PC-3 (cell line): ENCODE measurements at regions not wholly inside any gene's neighbourhood (a gene's known extent, or its start where the extent isn't known, plus 50 kb on each side); places are given as distances from the start of the nearest gene placed in this dataset.

Source experiments
- ATAC-seq: fragments of 200-7000 bp; cut with Tn5 transposase; 2 replicates; pipeline ENCODE4 v1.9.1; 2020; ENCODE audit warnings: mild to moderate bottlenecking, moderate library complexity
- BruUV-seq: library from RNA; stranded (reverse); fragments of 400-500 nt; replicated peaks from 2 replicates; lab custom pipeline; 2021; lab: Mats Ljungman, UMichigan
- CTCF ChIA-PET: fragments of 300-600 bp; sonication (Branson Sonifier 250); formaldehyde crosslinking; loops from one replicate; lab custom pipeline; 2022; ENCODE audit warnings: antibody characterized with exemption; lab: Charles Lee
- POLR2A ChIA-PET: fragments of 300-600 bp; sonication (Branson Sonifier 250); formaldehyde crosslinking; loops from one replicate; lab custom pipeline; 2022; ENCODE audit warnings: antibody characterized with exemption; ENCODE audit not compliant: unreplicated experiment; lab: Charles Lee
- DNase-seq: peaks from one replicate; pipeline ENCODE4 v3.0.0-alpha.2; 2015
- H2AFZ ChIP-seq: fragments of 300-600 bp; sonication (generic); 2 replicates; pipeline ENCODE4 v1.6.0; 2016; ENCODE audit warnings: antibody characterized with exemption, low read length
- H3F3A ChIP-seq: fragments of 300-600 bp; sonication (generic); one replicate; pipeline ENCODE4 v1.6.0; 2017; ENCODE audit warnings: antibody characterized with exemption, low read length, control low read depth, mild to moderate bottlenecking; ENCODE audit not compliant: unreplicated experiment
- H3K27ac ChIP-seq: fragments of 300-600 bp; sonication (generic); 2 replicates; pipeline ENCODE4 v1.5.1; 2016; ENCODE audit warnings: mild to moderate bottlenecking, low read length
- H3K27me3 ChIP-seq: fragments of 300-600 bp; sonication (generic); 2 replicates; pipeline ENCODE4 v1.6.1; 2016; ENCODE audit warnings: low read length, mixed read lengths
- H3K36me3 ChIP-seq: fragments of 300-600 bp; sonication (generic); 2 replicates; pipeline ENCODE4 v1.6.1; 2016; ENCODE audit warnings: low read depth, mixed run types, low read length, mixed read lengths
- H3K4me1 ChIP-seq: fragments of 300-600 bp; sonication (generic); 2 replicates; pipeline ENCODE4 v1.5.1; 2016; ENCODE audit warnings: low read length; ENCODE audit not compliant: insufficient read depth
- H3K4me2 ChIP-seq: fragments of 300-600 bp; sonication (generic); 2 replicates; pipeline ENCODE4 v1.6.0; 2016; ENCODE audit warnings: low read length
- H3K4me3 ChIP-seq: fragments of 300-600 bp; sonication (generic); 2 replicates; pipeline ENCODE4 v1.5.1; 2016; ENCODE audit warnings: mild to moderate bottlenecking, low read length, mixed read lengths
- H3K79me2 ChIP-seq: fragments of 300-600 bp; sonication (generic); 2 replicates; pipeline ENCODE4 v1.6.1; 2017; ENCODE audit warnings: low read length, mixed read lengths
- H3K9ac ChIP-seq: fragments of 300-600 bp; sonication (generic); 2 replicates; pipeline ENCODE4 v1.6.0; 2016; ENCODE audit warnings: mild to moderate bottlenecking, low read length
- H3K9me2 ChIP-seq: fragments of 300-600 bp; sonication (generic); replicated peaks from 2 replicates; pipeline ENCODE4 v1.6.1; 2016; ENCODE audit warnings: mixed run types, low read length, mixed read lengths
- H3K9me3 ChIP-seq: fragments of 300-600 bp; sonication (generic); 2 replicates; pipeline ENCODE4 v1.6.1; 2016; ENCODE audit warnings: low read length, mixed read lengths
- H4K20me1 ChIP-seq: fragments of 300-600 bp; sonication (generic); 2 replicates; pipeline ENCODE4 v1.6.1; 2016; ENCODE audit warnings: low read length, mixed read lengths
- EZH2 ChIP-seq: fragments of 300-600 bp; sonication (generic); IDR thresholded peaks from one replicate; pipeline ENCODE4 v1.6.1; 2017; ENCODE audit warnings: antibody characterized with exemption, mild to moderate bottlenecking, low read length; ENCODE audit not compliant: unreplicated experiment
- EZH2phosphoT487 ChIP-seq: fragments of 300-600 bp; sonication (generic); IDR thresholded peaks from 2 replicates; pipeline ENCODE4 v1.6.1; 2018; ENCODE audit warnings: mild to moderate bottlenecking, antibody characterized with exemption, low read length, borderline replicate concordance
- intact Hi-C: fragments of 100-400 bp; cut with micrococcal nuclease; formaldehyde crosslinking; loops from 2 replicates; pipeline ENCODE4 v1.9.0; 2023
- TF ChIP-seq, protein P1 (sequence below): fragments of 300-600 bp; sonication (generic); conservative IDR thresholded peaks from 2 replicates; pipeline ENCODE4 v1.5.1; 2017; ENCODE audit warnings: antibody characterized with exemption, low read depth, mild to moderate bottlenecking, low read length

DNA sequence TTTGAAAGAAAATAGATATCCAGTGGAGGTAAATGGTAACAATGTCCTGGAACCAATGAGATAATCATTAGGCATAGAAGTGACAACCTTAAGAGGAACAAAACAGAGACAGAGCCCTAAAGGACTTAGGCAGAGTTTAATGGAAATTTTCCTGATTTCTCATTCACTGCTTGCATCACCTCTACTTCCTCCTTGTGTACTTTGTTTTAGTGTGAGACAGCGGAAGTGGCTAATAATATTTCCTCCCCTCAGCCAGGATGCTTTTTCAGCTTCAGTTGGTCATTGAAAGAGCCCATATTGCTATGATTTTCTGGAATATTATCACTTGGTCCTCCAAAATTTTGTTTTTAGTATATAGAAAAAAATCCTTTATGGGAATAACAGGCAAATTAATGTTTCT, 153.4 kb upstream of the MPDZ start:
- no peaks in the 10 kb centered on the region for H3K9me2 ChIP-seq
- DNase-seq (peak; percentile 54), ATAC-seq (peak; percentile 48)
- ChIA-PET CTCF (no interaction called here), POLR2A (no interaction called here)
- H2AFZ ChIP-seq, result no peak overlapping the region
- no peak overlapping the region for H3K4me2 ChIP-seq
- no peak overlapping the region for H3K27ac ChIP-seq
- no peaks in the 10 kb centered on the region for H3K9me3 ChIP-seq
- H3K79me2 ChIP-seq, result no peaks in the 10 kb centered on the region
- TF ChIP-seq, protein P1, sequence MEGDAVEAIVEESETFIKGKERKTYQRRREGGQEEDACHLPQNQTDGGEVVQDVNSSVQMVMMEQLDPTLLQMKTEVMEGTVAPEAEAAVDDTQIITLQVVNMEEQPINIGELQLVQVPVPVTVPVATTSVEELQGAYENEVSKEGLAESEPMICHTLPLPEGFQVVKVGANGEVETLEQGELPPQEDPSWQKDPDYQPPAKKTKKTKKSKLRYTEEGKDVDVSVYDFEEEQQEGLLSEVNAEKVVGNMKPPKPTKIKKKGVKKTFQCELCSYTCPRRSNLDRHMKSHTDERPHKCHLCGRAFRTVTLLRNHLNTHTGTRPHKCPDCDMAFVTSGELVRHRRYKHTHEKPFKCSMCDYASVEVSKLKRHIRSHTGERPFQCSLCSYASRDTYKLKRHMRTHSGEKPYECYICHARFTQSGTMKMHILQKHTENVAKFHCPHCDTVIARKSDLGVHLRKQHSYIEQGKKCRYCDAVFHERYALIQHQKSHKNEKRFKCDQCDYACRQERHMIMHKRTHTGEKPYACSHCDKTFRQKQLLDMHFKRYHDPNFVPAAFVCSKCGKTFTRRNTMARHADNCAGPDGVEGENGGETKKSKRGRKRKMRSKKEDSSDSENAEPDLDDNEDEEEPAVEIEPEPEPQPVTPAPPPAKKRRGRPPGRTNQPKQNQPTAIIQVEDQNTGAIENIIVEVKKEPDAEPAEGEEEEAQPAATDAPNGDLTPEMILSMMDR, result no peak
- TF ChIP-seq EZH2phosphoT487 (no peak), EZH2 (no peak)
- no TSS peak for BruUV-seq
- intact Hi-C loops, result no loop called here
- no peaks in the 10 kb centered on the region for H3K4me1 ChIP-seq
- no peak overlapping the region for H3K4me3 ChIP-seq
- no peaks in the 10 kb centered on the region for H4K20me1 ChIP-seq
- H3K9ac ChIP-seq, result no peak overlapping the region
- H3K36me3 ChIP-seq, result no peaks in the 10 kb centered on the region
- no peaks in the 10 kb centered on the region for H3F3A ChIP-seq
- no peaks in the 10 kb centered on the region for H3K27me3 ChIP-seq

GRCh38 chr9:13431692-13432091, 152.2 kb upstream of the MPDZ start:
- no peak for DNase-seq
- no peak overlapping the region for H3K9ac ChIP-seq
- H3K4me3 ChIP-seq, result no peak overlapping the region
- H2AFZ ChIP-seq, result no peak overlapping the region
- H3K9me2 ChIP-seq, result no peaks in the 10 kb centered on the region
- CTCF ChIA-PET, result no interaction called here
- ATAC-seq, result no peak
- no peaks in the 10 kb centered on the region for H4K20me1 ChIP-seq
- no peaks in the 10 kb centered on the region for H3K4me1 ChIP-seq
- H3K27me3 ChIP-seq, result no peaks in the 10 kb centered on the region
- no peaks in the 10 kb centered on the region for H3K79me2 ChIP-seq
- BruUV-seq, result no TSS peak
- intact Hi-C loops, result no loop called here
- no peaks in the 10 kb centered on the region for H3K9me3 ChIP-seq
- H3K4me2 ChIP-seq, result no peak overlapping the region
- no peak for TF ChIP-seq EZH2
- TF ChIP-seq EZH2phosphoT487, result no peak
- TF ChIP-seq, protein P1, result no peak
- POLR2A ChIA-PET, result no interaction called here
- no peaks in the 10 kb centered on the region for H3K36me3 ChIP-seq
- no peaks in the 10 kb centered on the region for H3F3A ChIP-seq
- no peak overlapping the region for H3K27ac ChIP-seq

- Histone ChIP-seq H3K9ac (no peak overlapping the region), H3K4me1 (no peaks in the 10 kb centered on the region), H3K9me2 (no peaks in the 10 kb centered on the region), H3K9me3 (no peaks in the 10 kb centered on the region), H3K4me2 (no peak overlapping the region), H3K79me2 (no peaks in the 10 kb centered on the region), H3K27me3 (no peaks in the 10 kb centered on the region), H3K27ac (no peak overlapping the region), H2AFZ (no peak overlapping the region), H3K36me3 (no peaks in the 10 kb centered on the region), H3F3A (no peaks in the 10 kb centered on the region), H4K20me1 (no peaks in the 10 kb centered on the region), H3K4me3 (no peak overlapping the region)
- intact Hi-C loops, result no loop called here
- ATAC-seq, result no peak
- TF ChIP-seq EZH2phosphoT487 (no peak), EZH2 (no peak)
- TF ChIP-seq, protein P1, result no peak
- no peak for DNase-seq
- ChIA-PET CTCF (no interaction called here), POLR2A (no interaction called here)
- BruUV-seq, result no TSS peak
These were observed 151.7 kb upstream of the MPDZ start for GRCh38 chr9:13431222-13431536.
